ENCODE measurements at regions not wholly inside any gene's neighbourhood (a gene's known extent, or its start where the extent isn't known, plus 50 kb on each side); places are given as distances from the start of the nearest gene placed in this dataset.
"Not testable (repeated sequence)": the region's sequence is repeated elsewhere in the genome, so short reads cannot be mapped to it uniquely, and the experiment has no call there.

- peak in 1 of 2 experiments; percentile 58 for DNase-seq
These were observed 637.7 kb upstream of the TBL1XR1 start for GRCh38 chr3:177835008-177835407.

- DNase-seq: no peak
These were observed 638.6 kb upstream of the TBL1XR1 start for GRCh38 chr3:177835917-177836316.

- no peak for DNase-seq
These were observed 639.4 kb upstream of the TBL1XR1 start for GRCh38 chr3:177836671-177837070.

GRCh38 chr3:177837951-177838655 is 640.8 kb upstream of the TBL1XR1 start:
- DNase-seq: no peak

- no peak for DNase-seq
These were observed 641.6 kb upstream of the TBL1XR1 start for GRCh38 chr3:177838766-177839350.

GRCh38 chr3:177842302-177842701 is 645.0 kb upstream of the TBL1XR1 start:
- no peak for DNase-seq

- DNase-seq: no peak
These were observed 645.8 kb upstream of the TBL1XR1 start for GRCh38 chr3:177842743-177843734.

- DNase-seq: no peak
These were observed 654.9 kb upstream of the TBL1XR1 start for GRCh38 chr3:177852001-177852807.

- DNase-seq: no peak
These were observed 657.7 kb upstream of the TBL1XR1 start for GRCh38 chr3:177855021-177855420.

GRCh38 chr3:177860184-177860583 is 662.9 kb upstream of the TBL1XR1 start:
- no peak for DNase-seq

GRCh38 chr3:177862962-177863491 is 665.7 kb upstream of the TBL1XR1 start:
- no peak for DNase-seq

GRCh38 chr3:177871267-177871666 is 665.0 kb upstream of the KCNMB2 start:
- DNase-seq: not testable (repeated sequence)

- no peak for DNase-seq
These were observed 658.0 kb upstream of the KCNMB2 start for GRCh38 chr3:177878192-177878591.

- DNase-seq: no peak
These were observed 657.3 kb upstream of the KCNMB2 start for GRCh38 chr3:177878957-177879356.

GRCh38 chr3:177881351-177881750 is 654.9 kb upstream of the KCNMB2 start:
- no peak for DNase-seq

- no peak for DNase-seq
These were observed 654.0 kb upstream of the KCNMB2 start for GRCh38 chr3:177882124-177882648.

GRCh38 chr3:177883091-177883490 is 653.1 kb upstream of the KCNMB2 start:
- DNase-seq: no peak

GRCh38 chr3:177883957-177884356 is 652.3 kb upstream of the KCNMB2 start:
- DNase-seq: no peak

GRCh38 chr3:177885063-177885462 is 651.2 kb upstream of the KCNMB2 start:
- DNase-seq: no peak

GRCh38 chr3:177886501-177886900 is 649.7 kb upstream of the KCNMB2 start:
- no peak for DNase-seq

GRCh38 chr3:177887475-177887874 is 648.8 kb upstream of the KCNMB2 start:
- no peak for DNase-seq

- no peak for DNase-seq
These were observed 647.1 kb upstream of the KCNMB2 start for GRCh38 chr3:177889161-177889560.

Data from SW 1271 (cell line).